Midbrain (tissue), 1 donor: ENCODE measurements at regions not wholly inside any gene's neighbourhood (a gene's known extent, or its start where the extent isn't known, plus 50 kb on each side); places are given as distances from the start of the nearest gene placed in this dataset.

Experiments
- DNase-seq: peaks from one replicate; lab custom pipeline; 2025; lab: John Stamatoyannopoulos, UW

- DNase-seq, result no peak
Observed at GRCh38 chr6:157772820-157773219, 50.2 kb upstream of the SNX9 start.
